HG03025 (cell line): ENCODE measurements at regions not wholly inside any gene's neighbourhood (a gene's known extent, or its start where the extent isn't known, plus 50 kb on each side); places are given as distances from the start of the nearest gene placed in this dataset.
A peak's percentile ranks its signal among the peaks of the same experiment; 100 is the strongest.
"Not testable (repeated sequence)": the region's sequence is repeated elsewhere in the genome, so short reads cannot be mapped to it uniquely, and the experiment has no call there.

ENCODE experiments used
- ATAC-seq: cut with Tn5 transposase; IDR thresholded peaks from one replicate; pipeline ENCODE4 v1.9.1; 2021; ENCODE audit warnings: mild to moderate bottlenecking, moderate library complexity; ENCODE audit not compliant: unreplicated experiment, low FRiP score

GRCh38 chr4:124111411-124111810 lies 601.1 kb downstream of the ANKRD50 start:
- ATAC-seq: no peak

- peak; percentile 57 for ATAC-seq
Observed at GRCh38 chr4:124111922-124112321, 600.6 kb downstream of the ANKRD50 start.

- ATAC-seq: no peak
Observed at GRCh38 chr4:124118061-124118460, 594.5 kb downstream of the ANKRD50 start.

GRCh38 chr4:124121461-124121971 lies 591.0 kb downstream of the ANKRD50 start:
- ATAC-seq: no peak

- no peak for ATAC-seq
Observed at GRCh38 chr4:124123181-124123580, 589.4 kb downstream of the ANKRD50 start.

GRCh38 chr4:124123721-124124120 lies 588.8 kb downstream of the ANKRD50 start:
- ATAC-seq: no peak

- not testable (repeated sequence) for ATAC-seq
Observed at GRCh38 chr4:124131324-124131723, 581.2 kb downstream of the ANKRD50 start.

GRCh38 chr4:124132161-124132560 lies 580.4 kb downstream of the ANKRD50 start:
- no peak for ATAC-seq

- no peak for ATAC-seq
Observed at GRCh38 chr4:124133753-124134152, 578.8 kb downstream of the ANKRD50 start.

GRCh38 chr4:124135409-124135813 lies 577.1 kb downstream of the ANKRD50 start:
- ATAC-seq: no peak

GRCh38 chr4:124139044-124139443 lies 573.5 kb downstream of the ANKRD50 start:
- no peak for ATAC-seq

- no peak for ATAC-seq
Observed at GRCh38 chr4:124143632-124144031, 568.9 kb downstream of the ANKRD50 start.

GRCh38 chr4:124144238-124144654 lies 568.3 kb downstream of the ANKRD50 start:
- no peak for ATAC-seq

GRCh38 chr4:124146068-124146467 lies 566.5 kb downstream of the ANKRD50 start:
- ATAC-seq: no peak

- no peak for ATAC-seq
Observed at GRCh38 chr4:124151031-124151430, 561.5 kb downstream of the ANKRD50 start.

GRCh38 chr4:124152132-124152531 lies 560.4 kb downstream of the ANKRD50 start:
- no peak for ATAC-seq

- no peak for ATAC-seq
Observed at GRCh38 chr4:124155239-124155638, 557.3 kb downstream of the ANKRD50 start.

- ATAC-seq: no peak
Observed at GRCh38 chr4:124157396-124158083, 555.0 kb downstream of the ANKRD50 start.

GRCh38 chr4:124163401-124163800 lies 549.1 kb downstream of the ANKRD50 start:
- ATAC-seq: no peak

- ATAC-seq: no peak
Observed at GRCh38 chr4:124167602-124168001, 544.9 kb downstream of the ANKRD50 start.

- not testable (repeated sequence) for ATAC-seq
Observed at GRCh38 chr4:124169524-124169923, 543.0 kb downstream of the ANKRD50 start.

GRCh38 chr4:124173912-124174311 lies 538.6 kb downstream of the ANKRD50 start:
- no peak for ATAC-seq
